WTC11 (cell line): ENCODE measurements at regions not wholly inside any gene's neighbourhood (a gene's known extent, or its start where the extent isn't known, plus 50 kb on each side); places are given as distances from the start of the nearest gene placed in this dataset.

Experiments
- ATAC-seq: fragments of 200-7000 bp; cut with Tn5 transposase; 2 replicates; pipeline ENCODE4 v1.10.0; 2021; ENCODE audit warnings: mild to moderate bottlenecking, moderate library complexity
- CTCF ChIA-PET: fragments of 300-600 bp; sonication (Branson Sonifier 250); formaldehyde crosslinking; loops from one replicate; lab custom pipeline; 2021; ENCODE audit warnings: antibody characterized with exemption; lab: Charles Lee
- POLR2A ChIA-PET: fragments of 350-600 bp; sonication (Branson Sonifier 250); formaldehyde crosslinking; loops from one replicate; lab custom pipeline; 2021; ENCODE audit warnings: antibody characterized with exemption; lab: Charles Lee
- DNase-seq: peaks from one replicate; pipeline ENCODE4 v3.0.0; 2021; ENCODE audit warnings: low spot score
- H3K27ac Mint-ChIP-seq: 2 replicates; pipeline ENCODE4 v1.8.0; 2021; ENCODE audit warnings: mixed read lengths
- H3K27me3 Mint-ChIP-seq: 2 replicates; pipeline ENCODE4 v1.8.0; 2021; ENCODE audit warnings: low read depth, mild to moderate bottlenecking, moderate library complexity, mixed read lengths
- H3K36me3 Mint-ChIP-seq: 2 replicates; pipeline ENCODE4 v1.8.0; 2021; ENCODE audit warnings: mixed read lengths
- H3K4me1 Mint-ChIP-seq: 2 replicates; pipeline ENCODE4 v1.8.0; 2022; ENCODE audit warnings: mixed read lengths
- H3K4me3 Mint-ChIP-seq: 2 replicates; pipeline ENCODE4 v1.8.0; 2021; ENCODE audit warnings: mild to moderate bottlenecking, moderate library complexity, mixed read lengths
- H3K9me3 Mint-ChIP-seq: 2 replicates; pipeline ENCODE4 v1.8.0; 2021; ENCODE audit warnings: mixed read lengths
- AFF4 ChIP-seq: sonication (generic); formaldehyde crosslinking; IDR thresholded peaks from 2 replicates; pipeline ENCODE4 v1.8.1; 2023; ENCODE audit warnings: mild to moderate bottlenecking, missing genetic modification reagents, borderline replicate concordance
- ARID4B ChIP-seq: sonication (generic); formaldehyde crosslinking; IDR thresholded peaks from 2 replicates; pipeline ENCODE4 v1.8.0; 2023; ENCODE audit warnings: missing genetic modification reagents, mild to moderate bottlenecking, borderline replicate concordance
- ESRRA ChIP-seq: sonication (generic); formaldehyde crosslinking; IDR thresholded peaks from 2 replicates; pipeline ENCODE4 v1.8.1; 2022; ENCODE audit warnings: mild to moderate bottlenecking, missing genetic modification reagents, borderline replicate concordance
- FOXK1 ChIP-seq: sonication (generic); formaldehyde crosslinking; IDR thresholded peaks from 2 replicates; pipeline ENCODE4 v1.8.0; 2022; ENCODE audit warnings: mild to moderate bottlenecking, moderate library complexity, missing genetic modification reagents
- FOXP4 ChIP-seq: sonication (generic); formaldehyde crosslinking; IDR thresholded peaks from 2 replicates; pipeline ENCODE4 v1.8.0; 2022; ENCODE audit warnings: mild to moderate bottlenecking, missing genetic modification reagents
- HMGXB4 ChIP-seq: sonication (generic); formaldehyde crosslinking; IDR thresholded peaks from 2 replicates; pipeline ENCODE4 v1.8.1; 2023; ENCODE audit warnings: mild to moderate bottlenecking, moderate library complexity, missing genetic modification reagents
- IRF1 ChIP-seq: sonication (generic); formaldehyde crosslinking; IDR thresholded peaks from 2 replicates; pipeline ENCODE4 v1.8.0; 2023; ENCODE audit warnings: missing genetic modification reagents
- JUN ChIP-seq: sonication (generic); formaldehyde crosslinking; IDR thresholded peaks from 2 replicates; pipeline ENCODE4 v1.8.0; 2023; ENCODE audit warnings: mild to moderate bottlenecking, missing genetic modification reagents
- MYBL2 ChIP-seq: sonication (generic); formaldehyde crosslinking; IDR thresholded peaks from 2 replicates; pipeline ENCODE4 v1.8.1; 2023; ENCODE audit warnings: mild to moderate bottlenecking, moderate library complexity, missing genetic modification reagents
- NR3C1 ChIP-seq: sonication (generic); formaldehyde crosslinking; conservative IDR thresholded peaks from 2 replicates; pipeline ENCODE4 v1.8.1; 2023; ENCODE audit warnings: low read depth, mild to moderate bottlenecking, missing genetic modification reagents
- SMAD4 ChIP-seq: sonication (generic); formaldehyde crosslinking; IDR thresholded peaks from 2 replicates; pipeline ENCODE4 v1.8.0; 2022; ENCODE audit warnings: mild to moderate bottlenecking, missing genetic modification reagents
- TCF7 ChIP-seq: sonication (generic); formaldehyde crosslinking; IDR thresholded peaks from 2 replicates; pipeline ENCODE4 v1.8.0; 2022; ENCODE audit warnings: mild to moderate bottlenecking, low read depth, missing genetic modification reagents, moderate library complexity
- TP53 ChIP-seq: sonication (generic); formaldehyde crosslinking; IDR thresholded peaks from 2 replicates; pipeline ENCODE4 v1.8.1; 2023; ENCODE audit warnings: mild to moderate bottlenecking, missing genetic modification reagents
- ZBTB21 ChIP-seq: sonication (generic); formaldehyde crosslinking; IDR thresholded peaks from 2 replicates; pipeline ENCODE4 v1.8.1; 2023; ENCODE audit warnings: mild to moderate bottlenecking, missing genetic modification reagents, borderline replicate concordance

GRCh38 chr6:16854986-16855385 lies 93.7 kb upstream of the ATXN1 start (continued):
- TF ChIP-seq HMGXB4 (CRISPR knock-in tag) (no peak), ESRRA (CRISPR knock-in tag) (no peak), SMAD4 (CRISPR knock-in tag) (no peak)

- H3K4me3 Mint-ChIP-seq: no peak overlapping the region
These were observed 91.4 kb upstream of the ATXN1 start for GRCh38 chr6:16852671-16853070.

More at GRCh38 chr6:16852671-16853070, 91.4 kb upstream of the ATXN1 start:
- ATAC-seq: no peak
- Mint-ChIP-seq H3K9me3 (no peaks in the 10 kb centered on the region), H3K27ac (no peak overlapping the region), H3K4me1 (peaks cover 16% of the 10 kb centered on the region), H3K36me3 (no peaks in the 10 kb centered on the region), H3K27me3 (no peaks in the 10 kb centered on the region)
- ChIA-PET POLR2A (no interaction called here), CTCF (no interaction called here)
- no peak for DNase-seq
- TF ChIP-seq ZBTB21 (CRISPR knock-in tag): no peak
- no peak for TF ChIP-seq JUN (CRISPR knock-in tag)
- TF ChIP-seq TP53 (CRISPR knock-in tag): no peak
- TF ChIP-seq IRF1 (CRISPR knock-in tag): no peak
- no peak for TF ChIP-seq TCF7 (CRISPR knock-in tag)
- no peak for TF ChIP-seq FOXK1 (CRISPR knock-in tag)
- TF ChIP-seq AFF4 (CRISPR knock-in tag): no peak
- TF ChIP-seq ARID4B: no peak
- TF ChIP-seq NR3C1 (CRISPR knock-in tag): no peak
- no peak for TF ChIP-seq MYBL2 (CRISPR knock-in tag)
- TF ChIP-seq FOXP4: no peak
